K562 (cell line): ENCODE measurements at regions not wholly inside any gene's neighbourhood (a gene's known extent, or its start where the extent isn't known, plus 50 kb on each side); places are given as distances from the start of the nearest gene placed in this dataset.

Experiments
- ATAC-seq: fragments of 200-7000 bp; cut with Tn5 transposase; 3 replicates; pipeline ENCODE4 v1.9.1; 2020; ENCODE audit warnings: moderate library complexity
- BruUV-seq: library from RNA; stranded (reverse); fragments of 400-500 nt; replicated peaks from 2 replicates; lab custom pipeline; 2021; lab: Mats Ljungman, UMichigan
- CTCF ChIA-PET: fragments of 300-600 bp; formaldehyde crosslinking; extraction: SDS; loops from one replicate; lab custom pipeline; 2021; ENCODE audit warnings: low intra/inter-chr PET ratio; lab: Yijun Ruan, JAX
- POLR2A ChIA-PET: fragments of 300-600, 350-650 bp; sonication (Branson Sonifier 250); formaldehyde crosslinking; extraction: SDS; loops from one replicate; lab custom pipeline; 2021; ENCODE audit warnings: antibody characterized with exemption, inconsistent platforms; lab: Yijun Ruan, JAX
- DNase-seq, 4 experiments: peaks; one replicate each; pipeline versions ENCODE4 v3.0.0 to v3.0.0-alpha.2; 2011 to 2018; ENCODE audit warnings: low spot score in 3 of 4, mixed read lengths in 3 of 4; ENCODE audit errors: extremely low read depth in 1 of 4
- FAIRE-seq: peaks from 2 replicates; lab custom pipeline; 2011; peaks lifted over from hg19 to GRCh38; lab: Jason Lieb, UNC
- H2AFZ ChIP-seq: 2 replicates; pipeline ENCODE4 v1.6.0; 2011; ENCODE audit warnings: low read depth, low read length, control low read depth, inconsistent platforms
- H3K27ac ChIP-seq: fragments of 200-600 bp; 3 replicates; pipeline ENCODE4 v1.8.0; 2011; ENCODE audit warnings: low read depth, mild to moderate bottlenecking, control low read depth, inconsistent platforms, low read length, moderate library complexity, mixed read lengths; ENCODE audit errors: extremely low read depth
- H3K27me3 ChIP-seq, 2 experiments: fragments of 300-600 bp in 1 of 2; 2 replicates in 1 of 2; 3 replicates in 1 of 2; pipeline versions ENCODE4 v1.6.0 to v1.8.0; 2011; ENCODE audit warnings: inconsistent platforms in 2 of 2, low read length in 2 of 2, mild to moderate bottlenecking in 1 of 2, mixed read lengths in 1 of 2, moderate library complexity in 1 of 2; ENCODE audit not compliant: control insufficient read depth in 2 of 2, insufficient read depth in 2 of 2
- H3K36me3 ChIP-seq: fragments of 300-600 bp; 3 replicates; pipeline ENCODE4 v1.8.0; 2011; ENCODE audit warnings: mild to moderate bottlenecking, low read length, inconsistent platforms; ENCODE audit not compliant: control insufficient read depth, insufficient read depth
- H3K4me1 ChIP-seq, 2 experiments: fragments of 200-600 bp in 1 of 2; replicated peaks in 1 of 2; 2 replicates in 1 of 2; 3 replicates in 1 of 2; pipeline versions ENCODE4 v1.5.1 to v1.8.0; 2011; ENCODE audit warnings: inconsistent platforms in 2 of 2, low read length in 2 of 2, mild to moderate bottlenecking in 1 of 2, mixed read lengths in 1 of 2, moderate library complexity in 1 of 2; ENCODE audit not compliant: control insufficient read depth in 2 of 2, insufficient read depth in 2 of 2
- H3K4me2 ChIP-seq: 2 replicates; pipeline ENCODE4 v1.6.1; 2011; ENCODE audit warnings: low read length, control low read depth, inconsistent platforms, mixed read lengths; ENCODE audit not compliant: insufficient read depth
- H3K4me3 ChIP-seq: fragments of 200-600 bp; sonication (generic), shearing (Covaris generic); 2 replicates; pipeline ENCODE4 v1.5.1; 2016; ENCODE audit warnings: control low read depth, inconsistent platforms
- H3K79me2 ChIP-seq: fragments of 200-600 bp; 3 replicates; pipeline ENCODE4 v1.8.0; 2011; ENCODE audit warnings: low read length, inconsistent platforms; ENCODE audit not compliant: control insufficient read depth, insufficient read depth
- H3K9ac ChIP-seq, 2 experiments: 2 replicates each; pipeline versions ENCODE4 v1.6.0 to v1.6.1; 2011; ENCODE audit warnings: low read depth in 2 of 2, low read length in 2 of 2, control low read depth in 1 of 2, inconsistent platforms in 1 of 2, mild to moderate bottlenecking in 1 of 2, mixed read lengths in 1 of 2; ENCODE audit not compliant: insufficient read depth in 1 of 2
- H3K9me1 ChIP-seq: one replicate; pipeline ENCODE4 v1.6.0; 2011; ENCODE audit warnings: inconsistent platforms, mild to moderate bottlenecking, low read length, moderate library complexity; ENCODE audit not compliant: control insufficient read depth, insufficient read depth
- H3K9me3 ChIP-seq: replicated peaks from 2 replicates; pipeline ENCODE4 v1.5.1; 2011; ENCODE audit warnings: low read depth, low read length, inconsistent platforms; ENCODE audit not compliant: control insufficient read depth, insufficient read depth
- H4K20me1 ChIP-seq: replicated peaks from 2 replicates; pipeline ENCODE4 v1.6.1; 2011; ENCODE audit warnings: low read length, inconsistent platforms, mixed read lengths; ENCODE audit not compliant: control insufficient read depth, insufficient read depth
- HES1 ChIP-seq: fragments of 450-650 bp; IDR thresholded peaks from 2 replicates; pipeline ENCODE4 v1.6.1; 2016; ENCODE audit warnings: low read depth, mild to moderate bottlenecking, moderate library complexity
- JUND ChIP-seq, 2 experiments: IDR thresholded peaks; 2 replicates in 1 of 2; 3 replicates in 1 of 2; pipeline ENCODE4 v1.6.1; 2011; ENCODE audit warnings: borderline replicate concordance in 2 of 2, low read depth in 2 of 2, low read length in 2 of 2, improper control_type of control experiment in 1 of 2, missing biosample characterization in 1 of 2, missing genetic modification characterization in 1 of 2, missing genetic modification reagents in 1 of 2
- NCOA4 ChIP-seq: fragments of 450-650 bp; IDR thresholded peaks from 2 replicates; pipeline ENCODE4 v1.6.1; 2018; ENCODE audit warnings: mild to moderate bottlenecking; ENCODE audit not compliant: partially characterized antibody
- SREBF2 ChIP-seq: sonication (generic); formaldehyde crosslinking; IDR thresholded peaks from 2 replicates; pipeline ENCODE4 v1.4.0; 2020; ENCODE audit warnings: mild to moderate bottlenecking, missing genetic modification reagents
- WGBS: fragments of 100-300 bp; shearing (Covaris generic); methylation state at CpG from one replicate; pipeline ENCODE4 v1.1.6; 2016; ENCODE audit warnings: low coverage, mixed read lengths; ENCODE audit not compliant: insufficient coverage; ENCODE audit errors: missing lambda C conversion rate; 5-methylcytosine and 5-hydroxymethylcytosine counted together
- in situ Hi-C: fragments of 300-500 bp; cut with MboI; formaldehyde crosslinking; loops from 4 replicates; pipeline ENCODE4 v1.15.0; 2018; ENCODE audit warnings: inconsistent platforms, mixed read lengths
- intact Hi-C: fragments of 100-400 bp; cut with micrococcal nuclease; formaldehyde crosslinking; loops from 2 replicates; pipeline ENCODE4 v1.14.2; 2022

GRCh38 chr10:55989188-55989587, 371.9 kb downstream of the ZWINT start (continued):
- no peak for TF ChIP-seq HES1

GRCh38 chr10:55979203-55979602, 381.9 kb downstream of the ZWINT start:
- DNase-seq, result no peak
- H4K20me1 ChIP-seq, result no peaks in the 10 kb centered on the region

GRCh38 chr10:55966101-55966500, 395.0 kb downstream of the ZWINT start:
- Histone ChIP-seq H3K79me2 (no peaks in the 10 kb centered on the region), H3K4me1 (no peaks in the 10 kb centered on the region), H3K9ac (no peak overlapping the region), H3K27ac (no peak overlapping the region), H3K27me3 (no peaks in the 10 kb centered on the region), H3K9me3 (no peaks in the 10 kb centered on the region), H3K36me3 (no peaks in the 10 kb centered on the region), H3K4me2 (no peak overlapping the region), H2AFZ (no peak overlapping the region), H4K20me1 (no peaks in the 10 kb centered on the region), H3K9me1 (no peaks in the 10 kb centered on the region), H3K4me3 (no peak overlapping the region)
- POLR2A ChIA-PET, result no interaction called here
- CTCF ChIA-PET, result no interaction called here
- FAIRE-seq (no peak), DNase-seq (no peak), ATAC-seq (no peak)
- in situ Hi-C loops (no loop called here), intact Hi-C loops (no loop called here)
- WGBS, result 0% methylated on average over 2 of the region's 2 CpGs
- no TSS peak for BruUV-seq
- no peak for TF ChIP-seq JUND (IDR thresholded peaks at IDR 0.05; ENCODE audit: borderline replicate concordance, low read depth, low read length)
- no peak for TF ChIP-seq JUND (tag; IDR thresholded peaks at IDR 0.05; ENCODE audit: borderline replicate concordance, low read depth, low read length)

More at GRCh38 chr10:55979203-55979602, 381.9 kb downstream of the ZWINT start:
- Histone ChIP-seq H3K9me1 (no peaks in the 10 kb centered on the region), H3K9me3 (no peaks in the 10 kb centered on the region), H2AFZ (no peak overlapping the region), H3K27ac (no peak overlapping the region), H3K79me2 (no peaks in the 10 kb centered on the region), H3K4me2 (no peak overlapping the region), H3K27me3 (no peaks in the 10 kb centered on the region), H3K4me3 (no peak overlapping the region), H3K9ac (no peak overlapping the region), H3K4me1 (no peaks in the 10 kb centered on the region), H3K36me3 (no peaks in the 10 kb centered on the region)
- 3% methylated on average over 2 of the region's 2 CpGs for WGBS
- no TSS peak for BruUV-seq
- ATAC-seq, result no peak
- TF ChIP-seq SREBF2, result no peak
- no peak for TF ChIP-seq NCOA4
- CTCF ChIA-PET, result no interaction called here
- in situ Hi-C loops, result no loop called here
- FAIRE-seq, result no peak
- POLR2A ChIA-PET, result no interaction called here
- intact Hi-C loops, result no loop called here
